ENCODE measurements at regions not wholly inside any gene's neighbourhood (a gene's known extent, or its start where the extent isn't known, plus 50 kb on each side); places are given as distances from the start of the nearest gene placed in this dataset.

DNA sequence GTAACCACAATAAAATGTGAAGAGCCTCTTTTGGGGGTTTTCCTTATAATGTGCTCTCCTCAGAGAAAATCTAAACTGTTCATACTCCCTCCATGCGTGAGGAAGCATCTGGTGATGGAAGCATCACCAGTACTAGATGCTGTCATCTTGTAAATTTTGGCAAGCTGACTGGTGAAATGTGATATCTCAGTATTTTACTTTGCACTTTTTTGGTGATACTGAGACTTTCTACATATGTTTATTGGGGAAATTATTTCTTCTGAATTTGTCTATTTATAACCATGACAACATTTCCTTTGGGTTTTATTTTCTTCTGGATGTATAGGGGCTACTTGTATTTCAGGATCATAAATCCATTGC, 95.9 kb upstream of the DLGAP1 start:
- TF ChIP-seq, protein P1, sequence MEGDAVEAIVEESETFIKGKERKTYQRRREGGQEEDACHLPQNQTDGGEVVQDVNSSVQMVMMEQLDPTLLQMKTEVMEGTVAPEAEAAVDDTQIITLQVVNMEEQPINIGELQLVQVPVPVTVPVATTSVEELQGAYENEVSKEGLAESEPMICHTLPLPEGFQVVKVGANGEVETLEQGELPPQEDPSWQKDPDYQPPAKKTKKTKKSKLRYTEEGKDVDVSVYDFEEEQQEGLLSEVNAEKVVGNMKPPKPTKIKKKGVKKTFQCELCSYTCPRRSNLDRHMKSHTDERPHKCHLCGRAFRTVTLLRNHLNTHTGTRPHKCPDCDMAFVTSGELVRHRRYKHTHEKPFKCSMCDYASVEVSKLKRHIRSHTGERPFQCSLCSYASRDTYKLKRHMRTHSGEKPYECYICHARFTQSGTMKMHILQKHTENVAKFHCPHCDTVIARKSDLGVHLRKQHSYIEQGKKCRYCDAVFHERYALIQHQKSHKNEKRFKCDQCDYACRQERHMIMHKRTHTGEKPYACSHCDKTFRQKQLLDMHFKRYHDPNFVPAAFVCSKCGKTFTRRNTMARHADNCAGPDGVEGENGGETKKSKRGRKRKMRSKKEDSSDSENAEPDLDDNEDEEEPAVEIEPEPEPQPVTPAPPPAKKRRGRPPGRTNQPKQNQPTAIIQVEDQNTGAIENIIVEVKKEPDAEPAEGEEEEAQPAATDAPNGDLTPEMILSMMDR (conservative IDR thresholded peaks at IDR 0.05; ENCODE audit: control insufficient read depth, insufficient read depth, low read depth, low read length) = no peak
- DNase-seq (ENCODE audit: low read depth) = no peak
- no peak overlapping the region for H3K4me3 ChIP-seq (ENCODE audit: control insufficient read depth, low read depth, low read length)

DNA sequence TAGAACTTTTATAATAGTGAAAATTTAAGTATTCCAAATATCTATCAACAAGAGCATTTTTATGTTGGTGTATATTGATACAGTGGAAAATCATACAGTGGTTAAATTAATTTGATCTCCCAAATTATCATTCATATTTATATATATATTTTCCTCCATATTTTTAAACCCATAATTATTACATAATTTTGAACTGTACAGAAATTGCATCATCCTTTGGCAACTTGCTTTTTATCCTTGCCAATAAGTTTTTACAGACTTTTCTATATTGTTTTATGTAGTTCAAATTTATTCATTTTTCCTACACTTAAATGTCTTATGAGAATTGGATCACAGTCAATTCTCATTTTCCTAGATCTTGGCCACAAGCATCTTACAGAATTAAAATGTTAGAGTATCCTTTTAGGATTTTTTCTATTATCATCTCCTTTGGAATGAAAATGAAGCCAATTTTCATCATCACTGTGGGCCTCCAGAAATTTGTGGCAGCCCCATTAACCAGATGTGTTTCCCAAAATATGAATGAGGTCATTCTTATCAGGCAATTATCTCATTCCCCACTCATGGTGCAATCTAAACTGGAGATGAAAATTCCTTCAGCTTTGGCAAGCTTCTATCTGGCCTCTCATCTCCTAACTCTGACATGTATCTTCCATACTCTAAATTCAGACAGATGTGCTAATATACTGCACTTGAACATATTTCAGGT, 94.2 kb upstream of the DLGAP1 start:
- H3K4me3 ChIP-seq (ENCODE audit: control insufficient read depth, low read depth, low read length) = no peak overlapping the region
- no peak for DNase-seq (ENCODE audit: low read depth)
- TF ChIP-seq, protein P1 (conservative IDR thresholded peaks at IDR 0.05; ENCODE audit: control insufficient read depth, insufficient read depth, low read depth, low read length) = no peak

DNA sequence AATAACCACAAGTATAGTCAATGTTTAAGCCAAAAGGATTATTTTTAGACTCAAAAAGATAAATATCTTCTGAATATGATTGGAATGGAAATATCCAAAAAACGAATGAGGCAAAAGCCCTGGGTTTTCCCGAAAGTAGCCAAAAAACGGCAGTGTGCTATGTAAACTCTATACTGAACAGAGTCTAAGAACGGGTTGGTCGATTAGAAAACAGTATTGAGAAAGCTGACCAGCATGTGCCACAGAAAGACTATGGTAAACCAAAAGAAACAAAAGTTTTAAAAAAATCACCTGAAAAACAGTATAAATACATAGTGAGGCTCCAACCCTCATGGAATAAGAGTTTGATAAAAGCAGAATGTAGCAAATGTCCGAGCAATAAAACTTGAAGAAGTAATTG, 92.0 kb upstream of the DLGAP1 start:
- H3K4me3 ChIP-seq (ENCODE audit: control insufficient read depth, low read depth, low read length) = no peak overlapping the region
- DNase-seq (ENCODE audit: low read depth) = no peak
- TF ChIP-seq, protein P1 (conservative IDR thresholded peaks at IDR 0.05; ENCODE audit: control insufficient read depth, insufficient read depth, low read depth, low read length) = no peak

DNA sequence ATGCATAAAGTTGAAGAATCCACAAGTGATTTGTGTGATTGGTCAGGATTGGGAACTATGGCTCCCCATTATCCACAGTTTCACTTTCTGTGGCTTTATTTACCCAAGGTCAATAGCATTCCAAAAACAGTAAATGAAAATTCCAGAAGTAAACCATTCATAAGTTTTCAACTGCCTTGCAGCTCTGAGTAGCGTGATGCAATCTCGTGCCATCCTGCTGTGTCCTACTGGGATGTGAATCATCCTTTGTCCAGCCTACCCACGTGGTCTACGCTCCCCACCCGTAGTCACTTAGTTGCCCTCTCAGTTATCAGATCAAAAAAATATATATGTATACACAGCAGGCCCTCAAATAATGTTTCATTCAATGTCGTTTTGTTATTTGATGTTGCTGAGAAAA, 89.0 kb upstream of the DLGAP1 start:
- no peak for DNase-seq (ENCODE audit: low read depth)
- TF ChIP-seq, protein P1 (conservative IDR thresholded peaks at IDR 0.05; ENCODE audit: control insufficient read depth, insufficient read depth, low read depth, low read length) = no peak
- H3K4me3 ChIP-seq (ENCODE audit: control insufficient read depth, low read depth, low read length) = no peak overlapping the region

DNA sequence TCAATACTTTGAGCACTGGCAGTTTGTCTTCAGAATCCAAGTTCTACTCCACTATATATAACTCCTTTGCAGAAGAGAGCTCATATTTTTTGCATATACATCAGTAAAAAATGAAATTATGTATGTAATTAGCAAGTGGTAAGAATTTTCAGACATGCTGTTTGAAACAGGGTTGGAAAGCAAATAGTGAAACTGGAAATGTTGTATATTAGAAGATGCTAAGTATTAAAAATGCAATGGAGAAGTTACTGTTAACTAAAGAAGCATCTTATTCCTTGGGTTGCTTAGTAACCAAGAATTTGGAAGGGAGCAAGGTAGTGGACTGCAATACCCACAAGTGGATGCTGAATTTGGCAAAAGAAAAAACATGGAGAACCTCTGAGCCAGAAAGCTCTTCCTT, 88.6 kb upstream of the DLGAP1 start:
- TF ChIP-seq, protein P1 (conservative IDR thresholded peaks at IDR 0.05; ENCODE audit: control insufficient read depth, insufficient read depth, low read depth, low read length) = no peak
- DNase-seq (ENCODE audit: low read depth) = no peak
- no peak overlapping the region for H3K4me3 ChIP-seq (ENCODE audit: control insufficient read depth, low read depth, low read length)

DNA sequence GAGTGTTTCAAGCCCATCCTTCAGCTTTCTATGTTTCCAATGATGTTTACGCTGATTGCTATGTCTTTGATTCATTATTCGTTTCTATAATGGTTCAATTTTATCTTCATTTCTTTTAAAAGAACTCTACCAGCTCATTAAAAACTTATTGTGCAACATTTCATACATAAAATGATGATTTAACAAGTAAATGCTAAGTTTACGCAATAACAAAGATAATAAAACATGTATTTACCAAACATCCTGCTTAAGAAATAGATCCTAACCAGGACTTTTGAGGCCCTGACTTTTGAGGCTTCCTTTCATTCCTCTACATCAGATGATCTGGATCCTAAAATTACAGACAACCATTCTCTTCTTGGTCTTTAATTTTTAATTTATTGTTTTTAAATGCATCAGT, 86.5 kb upstream of the DLGAP1 start:
- DNase-seq (ENCODE audit: low read depth) = no peak
- TF ChIP-seq, protein P1 (conservative IDR thresholded peaks at IDR 0.05; ENCODE audit: control insufficient read depth, insufficient read depth, low read depth, low read length) = no peak
- H3K4me3 ChIP-seq (ENCODE audit: control insufficient read depth, low read depth, low read length) = no peak overlapping the region

DNA sequence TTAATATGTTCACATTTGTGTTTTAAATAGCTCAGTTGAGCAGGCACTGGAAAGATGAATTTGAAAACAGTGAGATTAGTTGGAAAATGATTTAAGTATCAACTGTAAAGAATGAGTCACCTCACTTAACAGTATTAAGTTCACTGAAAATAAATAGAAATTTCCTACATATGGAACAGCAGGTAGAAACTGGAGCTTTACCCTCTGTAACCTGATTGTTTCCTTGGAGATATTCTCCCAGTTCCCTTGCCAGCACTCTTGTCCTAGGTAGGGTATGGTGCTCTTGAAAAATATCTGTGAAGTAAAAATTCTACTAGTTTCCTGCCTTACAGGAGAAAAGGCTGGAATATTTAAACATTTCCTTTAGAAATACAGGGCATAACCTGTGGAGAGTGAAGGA, 81.3 kb upstream of the DLGAP1 start:
- DNase-seq (ENCODE audit: low read depth) = no peak
- TF ChIP-seq, protein P1 (conservative IDR thresholded peaks at IDR 0.05; ENCODE audit: control insufficient read depth, insufficient read depth, low read depth, low read length) = no peak
- no peak overlapping the region for H3K4me3 ChIP-seq (ENCODE audit: control insufficient read depth, low read depth, low read length)
